Stomach (tissue), 8 donors: ENCODE measurements at regions not wholly inside any gene's neighbourhood (a gene's known extent, or its start where the extent isn't known, plus 50 kb on each side); places are given as distances from the start of the nearest gene placed in this dataset.

ENCODE experiments used
- DNase-seq, 2 donors: peaks; one replicate each; pipeline versions ENCODE4 v3.0.0 to v3.0.0-alpha.2; 2013 to 2019
- H3K27ac ChIP-seq, 5 donors: fragments of 200-600 bp in 4 of 5; sonication (generic) in 4 of 5; one replicate each; pipeline ENCODE4 v1.5.1; 2013 to 2019; ENCODE audit warnings: mild to moderate bottlenecking in 1 of 5, moderate library complexity in 1 of 5
- H3K27me3 ChIP-seq, 3 donors: fragments of 200-600 bp; sonication (generic); one replicate each; pipeline ENCODE4 v1.5.1; 2017 to 2019; ENCODE audit warnings: mixed run types in 1 of 3
- H3K36me3 ChIP-seq, 4 donors: fragments of 200-600 bp; sonication (generic); 1 replicate in 3 of 4; 2 replicates in 1 of 4; pipeline ENCODE4 v1.5.1; 2016 to 2019
- H3K4me1 ChIP-seq, 4 donors: fragments of 200-600 bp; sonication (generic); one replicate each; pipeline ENCODE4 v1.5.1; 2016 to 2019
- H3K4me3 ChIP-seq, 4 donors: fragments of 200-600 bp; sonication (generic) in 3 of 4; one replicate each; pipeline ENCODE4 v1.5.1; 2016 to 2019; ENCODE audit warnings: mild to moderate bottlenecking in 1 of 4
- H3K9me3 ChIP-seq, 4 donors: fragments of 200-600 bp; sonication (generic); one replicate each; pipeline ENCODE4 v1.5.1; 2016 to 2019
- CTCF ChIP-seq, 7 experiments: fragments of 450-650 bp in 4 of 7; fragments of 200-600 bp in 3 of 7; sonication (generic) in 3 of 7; IDR thresholded peaks; one replicate each; pipeline ENCODE4 v1.5.1; 2016 to 2019; ENCODE audit warnings: antibody characterized with exemption in 7 of 7, control low read depth in 2 of 7, mild to moderate bottlenecking in 1 of 7
- EP300 ChIP-seq: sonication (generic); formaldehyde crosslinking; IDR thresholded peaks from one replicate; pipeline ENCODE4 v1.6.1; 2017; ENCODE audit warnings: antibody characterized with exemption
- POLR2A ChIP-seq, 4 donors: fragments of 450-650 bp; IDR thresholded peaks; one replicate each; pipeline ENCODE4 v1.6.1; 2016; ENCODE audit warnings: antibody characterized with exemption in 4 of 4, control low read depth in 2 of 4, mild to moderate bottlenecking in 1 of 4, moderate library complexity in 1 of 4
- POLR2AphosphoS5 ChIP-seq, 3 donors: sonication (generic); formaldehyde crosslinking; IDR thresholded peaks; one replicate each; pipeline ENCODE4 v1.6.1; 2016; ENCODE audit warnings: antibody characterized with exemption in 3 of 3
- WGBS, 5 donors: extraction: QIAGEN DNeasy Blood & Tissue Kit in 3 of 5; methylation state at CpG; one replicate each; pipeline versions ENCODE4 v1.1.5 to v1.1.7; 2013 to 2018; 5-methylcytosine and 5-hydroxymethylcytosine counted together
- intact Hi-C: fragments of 100-400 bp; cut with DNase I; formaldehyde crosslinking; loops from one replicate; pipeline ENCODE4 v1.15.1; 2023; ENCODE audit warnings: low total_unique reads
- donor health status: healthy with polysubstance abuse.
- donor health status: Bipolar disorder and iron deficiency.
- donor health status: healthy.

GRCh38 chr5:51488803-51489642 is 105.8 kb downstream of the ISL1 start:
- no peak overlapping the region for H3K27ac ChIP-seq
- TF ChIP-seq POLR2AphosphoS5 (IDR thresholded peaks at IDR 0.05) (no peak), POLR2A (IDR thresholded peaks at IDR 0.05) (no peak), EP300 (no peak), CTCF (IDR thresholded peaks at IDR 0.05) (no peak)
- no peaks in the 10 kb centered on the region for H3K9me3 ChIP-seq
- H3K27me3 ChIP-seq: no peaks in the 10 kb centered on the region
- H3K4me3 ChIP-seq: no peak overlapping the region
- WGBS, 5 donors: 69 to 89% (median 80%) methylated on average over 3 of the region's 3 CpGs
- no peak for DNase-seq
- no peaks in the 10 kb centered on the region for H3K36me3 ChIP-seq
- intact Hi-C loops: no loop called here
- no peaks in the 10 kb centered on the region for H3K4me1 ChIP-seq

- no peaks in the 10 kb centered on the region for H3K4me1 ChIP-seq
- TF ChIP-seq EP300: no peak
- TF ChIP-seq CTCF (IDR thresholded peaks at IDR 0.05): no peak
- TF ChIP-seq POLR2AphosphoS5 (IDR thresholded peaks at IDR 0.05): no peak
- no peak for TF ChIP-seq POLR2A (IDR thresholded peaks at IDR 0.05)
- H3K4me3 ChIP-seq: no peak overlapping the region
- no peaks in the 10 kb centered on the region for H3K27me3 ChIP-seq
- DNase-seq: no peak
- no peaks in the 10 kb centered on the region for H3K36me3 ChIP-seq
- H3K27ac ChIP-seq: no peak overlapping the region
- WGBS, 5 donors: 66 to 93% (median 91%) methylated on average over 12 of the region's 12 CpGs
- H3K9me3 ChIP-seq: no peaks in the 10 kb centered on the region
- intact Hi-C loops: no loop called here
These were observed 111.6 kb downstream of the ISL1 start for GRCh38 chr5:51494821-51495220.

GRCh38 chr5:51495672-51496071 is 112.4 kb downstream of the ISL1 start:
- Histone ChIP-seq H3K27me3 (no peaks in the 10 kb centered on the region), H3K4me3 (no peak overlapping the region), H3K9me3 (no peaks in the 10 kb centered on the region), H3K4me1 (no peaks in the 10 kb centered on the region), H3K36me3 (no peaks in the 10 kb centered on the region), H3K27ac (no peak overlapping the region)
- WGBS, 5 donors: 21 to 63% (median 32%) methylated on average over 2 of the region's 2 CpGs
- intact Hi-C loops: no loop called here
- TF ChIP-seq POLR2AphosphoS5 (IDR thresholded peaks at IDR 0.05) (no peak), EP300 (no peak), POLR2A (IDR thresholded peaks at IDR 0.05) (no peak), CTCF (IDR thresholded peaks at IDR 0.05) (no peak)
- DNase-seq: no peak

- WGBS, 5 donors: 67 to 84% (median 76%) methylated on average over 1 of the region's 1 CpG
- Histone ChIP-seq H3K4me3 (no peak overlapping the region), H3K27ac (no peak overlapping the region), H3K27me3 (no peaks in the 10 kb centered on the region), H3K36me3 (no peaks in the 10 kb centered on the region), H3K4me1 (no peaks in the 10 kb centered on the region), H3K9me3 (no peaks in the 10 kb centered on the region)
- DNase-seq: no peak
- intact Hi-C loops: no loop called here
- TF ChIP-seq POLR2AphosphoS5 (IDR thresholded peaks at IDR 0.05) (no peak), POLR2A (IDR thresholded peaks at IDR 0.05) (no peak), CTCF (IDR thresholded peaks at IDR 0.05) (no peak), EP300 (no peak)
These were observed 134.6 kb downstream of the ISL1 start for GRCh38 chr5:51517838-51518237.
